ENCODE measurements at regions not wholly inside any gene's neighbourhood (a gene's known extent, or its start where the extent isn't known, plus 50 kb on each side); places are given as distances from the start of the nearest gene placed in this dataset.
A peak's percentile ranks its signal among the peaks of the same experiment; 100 is the strongest.

- DNase-seq = no peak
Measured at GRCh38 chr1:204736836-204737235, 51.3 kb upstream of the LRRN2 start.

GRCh38 chr1:204738506-204738905, 53.0 kb upstream of the LRRN2 start:
- DNase-seq = no peak

- no peak for DNase-seq
Measured at GRCh38 chr1:204740354-204740753, 54.8 kb upstream of the LRRN2 start.

- no peak for DNase-seq
Measured at GRCh38 chr1:204741440-204741839, 55.9 kb upstream of the LRRN2 start.

- no peak for DNase-seq
Measured at GRCh38 chr1:204742676-204743251, 57.2 kb upstream of the LRRN2 start.

GRCh38 chr1:204744107-204744779, 58.7 kb upstream of the LRRN2 start:
- DNase-seq = no peak

GRCh38 chr1:204746838-204747442, 61.4 kb upstream of the LRRN2 start:
- DNase-seq = peak; percentile 57

- DNase-seq = no peak
Measured at GRCh38 chr1:204751480-204751879, 65.9 kb upstream of the LRRN2 start.

- DNase-seq = no peak
Measured at GRCh38 chr1:204751883-204752687, 66.5 kb upstream of the LRRN2 start.

GRCh38 chr1:204752688-204753040, 67.1 kb upstream of the LRRN2 start:
- no peak for DNase-seq

GRCh38 chr1:204754821-204755220, 69.3 kb upstream of the LRRN2 start:
- no peak for DNase-seq

GRCh38 chr1:204756349-204756748, 70.8 kb upstream of the LRRN2 start:
- DNase-seq = no peak

GRCh38 chr1:204756811-204757210, 71.3 kb upstream of the LRRN2 start:
- no peak for DNase-seq

- no peak for DNase-seq
Measured at GRCh38 chr1:204758601-204759000, 73.1 kb upstream of the LRRN2 start.

GRCh38 chr1:204760350-204760749, 74.8 kb upstream of the LRRN2 start:
- DNase-seq = no peak

- no peak for DNase-seq
Measured at GRCh38 chr1:204760757-204761156, 75.2 kb upstream of the LRRN2 start.

GRCh38 chr1:204763773-204764427, 78.4 kb upstream of the LRRN2 start:
- peak; percentile 75 for DNase-seq

- no peak for DNase-seq
Measured at GRCh38 chr1:204769997-204770396, 84.5 kb upstream of the LRRN2 start.

GRCh38 chr1:204771358-204771757, 85.8 kb upstream of the LRRN2 start:
- DNase-seq = no peak

- no peak for DNase-seq
Measured at GRCh38 chr1:204773246-204773645, 87.7 kb upstream of the LRRN2 start.

- DNase-seq = no peak
Measured at GRCh38 chr1:204775546-204775945, 90.0 kb upstream of the LRRN2 start.

GRCh38 chr1:204777591-204777990, 92.1 kb upstream of the LRRN2 start:
- no peak for DNase-seq

- no peak for DNase-seq
Measured at GRCh38 chr1:204780630-204781029, 90.0 kb upstream of the NFASC start.
